DND-41 (cell line): ENCODE measurements at regions not wholly inside any gene's neighbourhood (a gene's known extent, or its start where the extent isn't known, plus 50 kb on each side); places are given as distances from the start of the nearest gene placed in this dataset.

ENCODE experiments used
- CTCF ChIP-seq: IDR thresholded peaks from 2 replicates; pipeline ENCODE4 v1.5.1; 2012; ENCODE audit warnings: borderline replicate concordance, low read length, moderate library complexity, mild to moderate bottlenecking; ENCODE audit not compliant: poor library complexity, severe bottlenecking; ENCODE audit errors: extremely low read depth
- EZH2 ChIP-seq: IDR thresholded peaks from 3 replicates; pipeline ENCODE4 v1.6.1; 2012; ENCODE audit warnings: borderline replicate concordance, low read depth, mild to moderate bottlenecking, moderate library complexity, low read length, inconsistent platforms; ENCODE audit not compliant: severe bottlenecking

GRCh38 chr5:126098330-126099017 is 324.7 kb upstream of the GRAMD2B start:
- TF ChIP-seq CTCF: no peak
- no peak for TF ChIP-seq EZH2
